Bronchial epithelial cell (primary cell): ENCODE measurements at regions not wholly inside any gene's neighbourhood (a gene's known extent, or its start where the extent isn't known, plus 50 kb on each side); places are given as distances from the start of the nearest gene placed in this dataset.
A peak's percentile ranks its signal among the peaks of the same experiment; 100 is the strongest.

Experiments
- DNase-seq: peaks from one replicate; pipeline ENCODE4 v3.0.0-alpha.2; 2010; ENCODE audit warnings: low read depth
- FAIRE-seq: peaks from 2 replicates; lab custom pipeline; 2011; peaks lifted over from hg19 to GRCh38; lab: Jason Lieb, UNC
- H3K27me3 ChIP-seq: 2 replicates; pipeline ENCODE4 v1.5.1; 2011; ENCODE audit warnings: low read length; ENCODE audit not compliant: control insufficient read depth, insufficient read depth
- H3K36me3 ChIP-seq: 2 replicates; pipeline ENCODE4 v1.5.1; 2011; ENCODE audit warnings: low read length; ENCODE audit not compliant: control insufficient read depth, insufficient read depth
- H3K4me3 ChIP-seq: 2 replicates; pipeline ENCODE4 v1.5.1; 2011; ENCODE audit warnings: mild to moderate bottlenecking, low read depth, low read length, control low read depth
- CTCF ChIP-seq: IDR thresholded peaks from 2 replicates; pipeline ENCODE4 v1.5.1; 2011; ENCODE audit warnings: mild to moderate bottlenecking, moderate library complexity, low read length, control low read depth, inconsistent platforms; ENCODE audit not compliant: insufficient read depth, severe bottlenecking

- FAIRE-seq (no peak), DNase-seq (no peak)
- no peak for TF ChIP-seq CTCF
- Histone ChIP-seq H3K27me3 (no peaks in the 10 kb centered on the region), H3K4me3 (no peak overlapping the region), H3K36me3 (no peaks in the 10 kb centered on the region)
Measured at GRCh38 chr6:18062733-18063132, 59.7 kb downstream of the NHLRC1 start.

- no peak for TF ChIP-seq CTCF
- DNase-seq, result no peak
- Histone ChIP-seq H3K36me3 (no peaks in the 10 kb centered on the region), H3K4me3 (no peak overlapping the region), H3K27me3 (no peaks in the 10 kb centered on the region)
- FAIRE-seq, result no peak
Measured at GRCh38 chr6:18058429-18058828, 64.0 kb downstream of the NHLRC1 start.

GRCh38 chr6:18055714-18056382, 66.6 kb downstream of the NHLRC1 start:
- no peak overlapping the region for H3K4me3 ChIP-seq
- no peak for FAIRE-seq
- H3K36me3 ChIP-seq, result no peaks in the 10 kb centered on the region
- H3K27me3 ChIP-seq, result no peaks in the 10 kb centered on the region
- TF ChIP-seq CTCF, result no peak
- peak; percentile 86 for DNase-seq

GRCh38 chr6:18055098-18055497, 67.4 kb downstream of the NHLRC1 start:
- Histone ChIP-seq H3K27me3 (no peaks in the 10 kb centered on the region), H3K4me3 (no peak overlapping the region), H3K36me3 (no peaks in the 10 kb centered on the region)
- DNase-seq, result no peak
- no peak for FAIRE-seq
- no peak for TF ChIP-seq CTCF

- no peak for FAIRE-seq
Measured at GRCh38 chr6:18053555-18054445, 66.4 kb upstream of the KIF13A start.

More at GRCh38 chr6:18053555-18054445, 66.4 kb upstream of the KIF13A start:
- H3K27me3 ChIP-seq, result no peaks in the 10 kb centered on the region
- DNase-seq, result peak; percentile 48
- TF ChIP-seq CTCF, result no peak
- no peak overlapping the region for H3K4me3 ChIP-seq
- H3K36me3 ChIP-seq, result no peaks in the 10 kb centered on the region
